Daoy (cell line): ENCODE measurements at regions not wholly inside any gene's neighbourhood (a gene's known extent, or its start where the extent isn't known, plus 50 kb on each side); places are given as distances from the start of the nearest gene placed in this dataset.
"Not testable (repeated sequence)": the region's sequence is repeated elsewhere in the genome, so short reads cannot be mapped to it uniquely, and the experiment has no call there.

Experiments used
- DNase-seq: peaks from one replicate; pipeline ENCODE4 v3.0.0-alpha.2; 2015; ENCODE audit warnings: low read depth

DNA sequence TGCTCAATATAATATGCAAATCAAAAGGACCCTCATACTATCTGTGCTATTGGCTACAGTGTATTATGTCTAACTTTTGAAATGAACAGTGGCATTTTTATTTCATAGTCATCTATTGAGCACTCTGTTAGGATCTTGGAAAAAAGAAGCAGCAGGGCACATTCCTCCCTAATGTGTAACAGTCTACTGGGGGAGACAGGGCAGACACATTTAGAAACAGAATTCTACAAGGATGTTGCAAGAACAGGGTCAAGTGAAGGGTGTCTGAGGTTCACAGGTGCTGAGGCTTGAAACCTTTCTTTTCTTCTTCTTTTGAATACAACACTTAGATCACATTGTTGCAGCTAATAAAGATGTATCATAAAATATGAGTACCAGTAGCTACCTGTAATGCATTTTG, 129.7 kb upstream of the SLC4A4 start:
- no peak for DNase-seq

DNA sequence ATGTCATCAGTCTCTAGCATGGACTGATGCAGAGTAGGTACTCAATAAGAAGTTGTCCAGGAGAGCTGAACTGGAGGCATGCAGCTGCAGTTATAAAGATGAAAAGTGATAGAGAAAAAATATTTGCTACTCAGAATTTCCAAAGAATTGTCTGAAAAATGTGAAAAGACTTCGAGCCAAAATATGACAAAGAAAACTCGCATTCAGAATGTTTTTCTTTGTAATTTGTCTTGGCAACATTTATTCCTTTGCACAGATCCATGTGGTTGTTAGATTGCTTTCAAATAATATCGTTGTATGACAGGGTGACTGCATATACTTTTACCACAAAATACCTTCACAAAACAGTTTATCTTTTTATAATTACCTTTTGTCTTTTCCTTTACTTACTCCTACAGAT, 128.0 kb upstream of the SLC4A4 start:
- no peak for DNase-seq

DNA sequence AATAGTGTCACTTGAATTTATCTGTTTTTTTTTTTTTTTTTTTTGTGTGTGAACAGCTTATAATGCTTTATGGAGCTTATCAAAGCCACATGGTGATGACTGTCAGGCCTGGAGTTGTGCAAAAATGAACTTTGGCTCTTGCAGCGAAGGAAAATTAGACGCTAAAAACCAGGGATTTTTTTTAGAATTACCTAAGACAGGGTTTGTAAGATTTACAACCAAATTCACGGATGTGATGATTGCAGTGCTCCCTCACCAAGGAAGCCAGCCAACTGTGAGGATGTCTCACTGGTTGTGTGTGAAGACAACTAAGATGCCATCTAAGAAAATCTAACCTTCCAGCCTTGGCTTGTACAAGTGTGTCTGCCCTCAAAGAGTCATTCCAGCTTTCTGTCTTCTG, 127.1 kb upstream of the SLC4A4 start:
- DNase-seq = no peak

DNA sequence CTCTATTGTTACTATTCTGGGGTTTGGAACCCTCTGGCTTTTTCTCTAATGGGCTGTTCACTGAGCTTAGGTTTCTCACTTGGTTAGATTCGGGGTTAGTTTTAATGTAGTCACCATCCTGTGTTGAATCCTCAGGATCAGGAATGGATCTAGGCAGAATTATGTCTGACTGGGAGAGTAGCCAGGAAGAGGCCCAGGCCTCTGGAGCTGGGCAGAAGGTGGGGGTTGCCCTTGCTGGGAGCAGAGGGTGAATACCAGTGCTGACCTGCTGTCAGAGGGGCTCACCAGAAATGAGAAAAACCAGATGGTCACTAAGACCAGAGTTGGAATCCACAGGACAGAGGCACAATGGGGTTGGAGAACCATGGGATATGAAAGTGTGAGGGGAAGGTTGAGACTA, 126.6 kb upstream of the SLC4A4 start:
- DNase-seq = no peak

DNA sequence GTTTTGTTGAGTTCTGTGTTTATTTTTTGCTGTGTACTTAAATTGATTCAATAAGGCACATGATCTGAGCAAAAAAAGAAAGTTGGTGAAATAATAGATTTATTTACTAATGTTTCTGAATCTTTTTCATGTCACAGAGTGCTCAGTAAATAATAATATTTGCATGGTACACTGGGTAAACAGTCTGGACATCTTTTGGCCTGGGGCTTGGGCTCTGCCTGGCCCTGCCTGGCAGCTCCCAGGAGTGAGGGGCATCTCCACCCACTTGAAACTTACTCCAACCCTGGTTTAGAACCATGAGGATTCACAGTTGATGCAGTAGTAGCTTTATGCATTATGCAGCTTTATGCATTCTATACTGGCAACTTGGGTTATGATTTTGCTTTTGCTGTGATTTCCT, 124.2 kb upstream of the SLC4A4 start:
- DNase-seq = no peak

DNA sequence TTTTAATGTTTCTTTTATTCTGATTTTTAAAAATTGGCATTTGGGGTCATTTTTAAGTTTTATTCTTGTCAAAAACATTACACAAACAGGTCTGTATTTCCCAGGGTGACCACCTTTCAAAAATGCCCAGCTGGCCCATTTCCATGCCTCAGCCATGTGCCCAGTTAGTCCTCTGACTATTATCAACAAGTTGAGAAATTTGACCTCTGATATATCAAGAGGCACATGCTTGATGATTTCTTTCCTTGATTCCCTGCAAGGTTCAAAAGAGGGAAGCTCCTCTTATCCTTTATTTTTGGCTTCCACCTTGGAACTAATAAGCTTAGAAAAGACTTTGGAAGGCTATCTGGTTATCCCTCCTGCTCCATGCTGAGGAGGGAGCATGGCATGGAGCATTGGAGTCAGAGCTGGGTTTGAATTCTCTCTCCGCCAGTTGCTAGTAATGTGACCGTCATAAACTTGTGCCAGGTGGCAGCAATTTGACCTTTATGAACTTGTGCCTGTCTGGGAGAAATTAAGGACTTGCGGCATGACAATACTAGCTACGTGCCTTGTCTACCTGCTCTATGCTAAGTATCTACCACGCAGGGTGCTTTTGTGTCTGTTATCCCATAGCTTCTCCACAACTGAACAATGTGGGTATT, 122.4 kb upstream of the SLC4A4 start:
- no peak for DNase-seq

DNA sequence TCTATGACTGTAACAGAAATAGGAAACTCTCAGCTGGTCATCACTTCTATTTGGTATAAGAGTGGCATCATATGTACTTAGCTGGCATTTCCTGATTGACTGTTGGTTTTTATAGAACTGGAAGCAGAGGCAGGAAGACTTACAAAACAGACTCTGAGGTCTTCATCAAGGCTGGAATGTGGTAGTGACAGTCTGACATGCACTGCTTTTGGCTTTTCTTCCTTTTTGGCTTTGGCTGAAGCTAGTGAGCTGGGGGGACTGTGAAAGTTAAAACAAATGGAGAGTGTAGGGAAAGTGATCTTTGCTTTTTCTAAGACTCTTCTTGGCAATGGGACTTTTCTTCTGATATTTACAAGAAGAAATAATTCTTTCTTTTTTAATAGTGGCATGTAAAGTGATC, 121.1 kb upstream of the SLC4A4 start:
- DNase-seq = no peak

DNA sequence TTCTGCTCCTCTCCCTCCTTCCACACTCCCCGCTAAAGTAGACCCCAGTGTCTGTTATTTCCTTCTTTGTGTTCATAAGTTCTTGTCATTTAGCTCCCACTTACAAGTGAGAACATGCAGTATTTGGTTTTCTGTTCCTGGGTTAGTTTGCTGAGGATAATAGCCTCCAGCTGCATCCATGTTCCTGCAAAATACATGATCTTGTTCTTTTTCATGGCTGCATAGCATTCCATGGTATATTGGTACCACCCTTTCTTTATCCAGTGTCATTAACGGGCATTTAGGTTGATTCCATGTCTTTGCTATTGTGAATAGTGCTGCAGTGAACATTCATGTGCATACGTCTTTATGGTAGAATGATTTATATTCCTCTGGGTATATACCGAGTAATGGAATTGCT, 118.0 kb upstream of the SLC4A4 start:
- not testable (repeated sequence) for DNase-seq

DNA sequence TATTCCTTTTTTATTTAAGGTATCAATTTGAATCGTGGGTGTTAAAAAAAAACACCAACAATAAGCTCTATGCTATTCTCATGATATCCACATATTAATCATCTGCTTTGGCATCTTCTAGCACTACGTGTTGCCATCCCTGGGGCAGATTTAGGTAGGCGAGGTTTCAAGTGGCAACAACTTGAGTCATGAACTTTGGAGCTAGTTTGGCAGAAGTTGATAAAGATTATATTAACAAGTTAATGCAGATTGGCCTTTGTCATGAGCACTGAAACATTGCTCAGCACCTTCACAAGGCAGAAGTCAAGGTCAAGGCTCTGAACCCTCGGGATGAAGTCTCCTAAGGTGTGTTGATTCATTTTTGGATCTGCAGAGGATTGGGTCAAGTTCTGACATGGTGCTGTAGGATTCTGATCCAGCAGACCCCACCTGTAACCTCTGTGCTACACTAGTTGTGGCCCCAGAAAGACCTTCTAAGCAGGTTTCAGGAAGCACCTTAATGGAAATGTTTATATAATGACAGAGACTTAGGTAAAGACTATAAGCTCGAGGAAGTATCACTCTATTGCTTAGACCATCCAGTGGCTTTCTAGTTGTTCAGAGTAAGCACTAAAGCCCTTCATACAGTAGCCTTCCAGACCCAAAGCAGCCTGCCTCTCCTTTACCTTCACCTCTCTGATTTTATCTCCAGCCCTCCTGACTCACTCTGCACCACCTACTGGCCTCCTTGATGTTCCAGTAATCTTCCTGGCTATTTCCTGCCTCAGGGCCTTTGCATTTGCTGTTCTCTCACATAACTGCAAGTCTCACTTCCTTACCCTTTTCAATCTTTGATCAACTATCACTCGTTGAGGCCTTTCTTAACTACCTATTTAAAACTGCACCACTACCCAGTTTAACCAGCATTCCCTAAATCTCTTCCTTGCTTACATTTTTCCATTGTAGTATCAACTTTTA, 117.0 kb upstream of the SLC4A4 start:
- DNase-seq = no peak

DNA sequence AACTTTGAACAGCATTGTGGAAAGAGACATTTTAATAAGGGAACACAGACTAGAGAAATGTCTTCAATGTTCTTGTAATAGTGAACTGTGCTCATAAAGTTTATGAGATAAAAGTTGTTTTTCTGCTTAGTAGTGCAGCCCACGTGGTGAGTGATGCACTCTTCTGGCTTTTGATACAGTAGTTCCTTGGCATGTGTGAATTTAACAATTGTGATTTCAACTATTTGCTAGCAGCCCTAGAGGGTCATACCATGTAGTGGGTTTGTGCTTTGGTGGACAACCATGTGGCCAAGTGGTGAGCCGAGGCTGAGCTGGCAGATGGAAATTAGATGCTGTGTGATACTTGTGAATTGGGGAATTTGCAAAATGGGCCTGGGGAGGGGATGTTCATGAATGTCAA, 116.2 kb upstream of the SLC4A4 start:
- DNase-seq = no peak

DNA sequence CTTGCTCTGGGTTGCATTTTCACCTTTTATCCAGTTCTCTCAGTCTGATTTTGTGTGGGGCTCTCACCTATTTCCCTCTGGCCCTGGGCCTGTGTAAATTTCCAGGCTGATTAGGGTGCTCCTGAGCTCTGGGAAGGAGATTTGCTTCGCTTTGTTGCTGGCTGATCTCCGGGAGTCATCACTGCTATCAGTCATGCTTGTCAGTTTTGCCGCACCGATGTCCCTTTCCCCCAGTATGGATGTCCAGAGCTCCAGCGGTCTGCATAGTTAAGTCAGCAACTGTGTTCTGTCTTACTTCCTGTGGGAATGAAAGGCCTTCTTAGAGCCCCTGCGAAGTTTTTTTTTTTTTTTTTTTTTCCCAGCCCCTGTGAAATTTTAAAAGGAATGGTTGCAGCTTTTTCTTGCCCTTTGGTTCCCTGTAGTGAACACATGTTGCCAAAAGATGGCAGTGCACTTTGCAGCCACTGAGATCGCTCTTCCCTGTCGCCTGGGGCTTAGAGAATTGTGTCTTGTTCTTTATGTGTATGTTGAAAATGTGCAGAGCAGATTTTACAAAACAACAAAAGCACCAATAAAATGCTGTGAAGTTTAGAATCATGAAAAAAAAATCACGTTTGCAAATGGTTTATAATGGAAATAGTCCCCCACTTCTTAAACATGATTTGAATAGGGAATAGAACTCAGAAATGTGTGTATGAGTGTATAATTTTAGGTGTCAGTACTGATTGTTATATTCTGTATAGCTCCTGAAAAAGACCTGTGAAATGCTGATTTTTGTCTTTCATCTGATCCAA, 109.1 kb upstream of the SLC4A4 start:
- DNase-seq = no peak

DNA sequence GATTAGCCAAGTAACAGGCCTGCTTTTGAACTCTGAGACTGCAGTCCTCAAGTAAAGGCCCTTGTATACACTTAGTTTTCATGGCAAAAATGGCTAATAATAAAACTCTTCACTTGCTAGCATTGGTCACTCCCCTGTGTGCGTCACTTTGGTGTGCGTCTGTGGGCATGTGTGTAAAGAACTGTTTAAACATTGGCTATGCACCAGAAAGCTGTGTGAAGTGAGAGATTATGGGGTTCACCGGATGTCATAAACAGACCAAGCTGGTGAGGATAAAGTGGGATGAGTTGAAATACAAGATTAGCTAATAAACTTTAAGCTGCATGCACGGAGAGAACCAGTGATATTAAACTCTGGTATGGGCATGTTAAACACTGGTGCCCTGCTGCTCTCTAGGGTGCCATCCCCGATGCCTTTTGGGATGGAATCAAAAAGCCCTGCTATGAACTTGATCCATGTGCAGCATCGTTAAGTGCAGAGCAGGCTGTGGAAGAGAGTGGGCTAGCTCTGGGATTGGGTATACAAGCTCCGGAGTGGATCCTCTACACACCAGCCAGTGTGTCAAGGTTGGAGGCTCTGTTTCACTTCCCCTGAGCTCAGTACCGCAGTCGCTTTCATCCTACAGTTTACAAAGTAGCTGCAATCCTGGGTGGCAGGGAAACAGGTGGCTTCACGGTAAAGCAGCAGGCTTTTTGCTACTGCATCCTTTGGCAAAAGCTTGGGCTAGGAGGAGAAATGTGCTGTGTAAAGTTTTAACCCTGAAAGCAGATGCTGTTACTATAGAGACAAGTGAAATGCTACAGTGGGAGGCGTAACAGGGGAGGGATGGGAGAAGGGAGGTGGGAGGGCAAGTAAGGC, 108.3 kb upstream of the SLC4A4 start:
- no peak for DNase-seq

DNA sequence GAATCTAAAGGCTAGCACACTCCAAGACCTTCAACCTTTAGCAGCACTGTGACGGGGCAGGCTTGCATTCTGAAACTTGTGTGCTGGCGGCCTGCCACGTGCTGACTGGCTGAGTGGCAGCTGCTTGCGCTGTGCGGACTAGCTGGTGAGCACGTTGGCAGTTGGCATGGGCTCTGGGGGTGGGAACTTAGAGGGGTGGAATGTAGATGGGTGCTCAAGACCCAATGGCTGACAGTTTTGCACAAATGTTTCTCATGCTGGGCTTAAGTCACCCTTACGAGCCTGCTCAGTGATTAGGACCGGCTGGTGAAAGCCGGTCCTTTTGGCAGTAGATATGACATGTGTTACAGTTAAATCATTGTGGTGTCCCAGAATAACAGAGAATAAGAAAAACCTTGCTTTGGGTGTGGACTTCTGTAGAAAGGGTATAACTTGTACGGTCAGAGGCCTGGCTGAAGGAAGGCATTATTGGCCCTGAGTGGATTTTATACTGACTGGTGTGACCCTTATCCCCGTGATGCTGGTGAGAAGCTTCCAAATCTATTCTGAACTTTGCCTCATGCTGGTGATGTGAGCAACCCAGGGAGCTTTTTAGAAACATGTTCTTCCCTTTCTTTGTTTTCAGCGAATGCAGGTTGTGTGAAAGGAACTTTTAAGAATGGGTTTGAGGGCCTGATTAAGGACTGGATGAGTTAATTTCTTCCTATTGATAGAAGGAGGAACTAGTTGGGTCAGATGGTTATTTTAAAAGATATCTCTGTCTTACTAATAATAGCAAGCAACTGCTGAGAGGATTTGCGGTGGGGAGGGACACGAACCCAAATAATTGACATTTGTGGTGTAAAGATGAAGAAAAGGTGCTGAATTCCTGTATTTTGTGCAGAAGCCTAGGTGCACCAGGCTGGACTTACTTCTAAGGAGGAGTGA, 107.4 kb upstream of the SLC4A4 start:
- DNase-seq = no peak

DNA sequence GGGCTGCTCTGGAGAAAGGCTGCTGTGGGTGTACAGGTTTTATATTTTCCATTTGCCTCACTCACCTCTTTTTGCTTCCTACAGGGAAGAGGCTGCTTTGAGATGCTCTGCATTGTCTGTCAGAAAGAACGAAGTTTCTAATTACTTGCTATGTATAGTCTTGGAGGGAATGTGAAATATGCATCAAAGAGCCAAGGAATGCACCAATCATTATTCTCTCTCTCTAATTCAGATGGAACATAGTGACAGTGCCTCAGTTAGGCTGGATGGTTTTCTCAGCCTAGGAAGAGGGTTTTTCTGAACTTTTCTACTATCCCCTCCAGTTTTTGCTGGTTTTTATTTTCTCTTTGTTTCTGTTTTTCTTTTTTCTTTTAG, 106.8 kb upstream of the SLC4A4 start:
- no peak for DNase-seq

DNA sequence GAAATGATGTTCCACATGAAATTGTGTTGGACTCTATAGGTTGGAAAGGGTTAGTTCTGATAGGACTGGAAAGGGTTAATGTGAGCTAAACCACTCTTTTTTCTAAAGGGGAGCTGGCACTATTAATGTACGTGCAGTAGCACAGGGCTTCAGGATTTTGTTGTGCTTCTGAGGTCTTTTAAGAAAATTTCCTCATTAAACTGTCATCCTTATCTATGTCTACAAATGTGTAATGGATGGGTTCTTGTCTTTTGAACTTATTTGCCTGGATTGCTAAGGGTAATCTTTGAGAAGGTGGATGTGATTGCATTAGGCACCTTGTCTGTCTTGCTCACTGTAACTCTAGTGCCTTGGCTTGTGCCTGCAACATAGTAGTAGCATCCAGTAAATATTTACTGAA, 106.0 kb upstream of the SLC4A4 start:
- no peak for DNase-seq

DNA sequence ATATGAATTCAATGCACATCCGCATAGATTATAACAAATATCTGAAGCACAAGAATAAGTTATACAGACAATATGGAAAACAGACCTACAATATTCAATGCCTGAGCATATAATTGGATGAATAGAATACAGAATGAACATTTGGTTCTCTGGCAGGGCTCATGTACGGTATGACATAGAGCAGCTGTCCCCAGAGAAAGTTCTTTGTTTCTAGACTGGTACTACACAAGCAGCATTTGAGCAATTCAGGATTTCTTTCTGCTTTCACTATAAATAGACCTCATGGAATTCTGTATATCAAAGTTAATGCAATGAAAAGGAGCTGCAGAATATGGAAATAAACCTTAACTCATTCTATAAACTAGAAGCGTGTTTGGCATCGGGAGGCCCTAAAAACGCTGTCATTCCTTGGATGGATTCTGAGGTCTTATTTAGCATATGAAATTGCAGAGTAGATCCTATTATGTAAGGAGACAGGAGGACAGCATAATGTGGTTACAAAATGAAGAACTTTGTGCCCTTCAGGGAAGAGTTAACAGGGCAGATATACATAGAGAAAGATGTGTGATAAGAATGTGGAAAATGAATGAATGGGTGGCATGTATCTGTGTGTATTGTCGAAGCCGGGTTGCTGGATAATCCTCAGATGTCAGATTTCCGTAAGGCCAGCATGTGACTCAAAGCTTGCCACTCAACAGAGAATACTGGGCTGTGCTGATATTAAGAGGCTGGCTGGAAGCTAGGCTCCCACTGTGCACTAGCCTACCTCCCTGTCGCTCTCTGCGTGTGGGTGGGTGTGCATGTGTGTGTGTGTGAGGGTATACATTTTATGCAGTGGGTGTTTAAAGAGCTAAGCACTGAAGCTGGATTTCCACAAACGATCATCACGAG, 103.3 kb upstream of the SLC4A4 start:
- no peak for DNase-seq

DNA sequence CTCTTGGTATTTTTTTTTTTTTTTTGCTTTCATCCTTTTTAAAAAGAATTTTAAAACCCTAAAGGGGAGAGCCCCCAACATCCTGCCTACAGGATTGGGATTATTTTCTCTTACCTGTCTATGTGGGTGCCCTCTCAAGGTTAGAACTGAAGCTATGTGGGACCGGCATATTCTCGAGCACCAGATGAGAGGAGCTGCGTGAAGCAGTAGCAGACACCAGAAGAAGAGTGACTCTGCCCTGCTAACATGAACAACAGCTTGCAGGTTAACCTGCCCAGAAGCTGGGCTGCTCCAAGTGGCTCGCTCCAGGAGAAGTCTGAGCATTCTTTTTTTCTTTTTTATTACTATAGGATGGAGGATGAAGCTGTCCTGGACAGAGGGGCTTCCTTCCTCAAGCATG, 102.6 kb upstream of the SLC4A4 start:
- DNase-seq = no peak

DNA sequence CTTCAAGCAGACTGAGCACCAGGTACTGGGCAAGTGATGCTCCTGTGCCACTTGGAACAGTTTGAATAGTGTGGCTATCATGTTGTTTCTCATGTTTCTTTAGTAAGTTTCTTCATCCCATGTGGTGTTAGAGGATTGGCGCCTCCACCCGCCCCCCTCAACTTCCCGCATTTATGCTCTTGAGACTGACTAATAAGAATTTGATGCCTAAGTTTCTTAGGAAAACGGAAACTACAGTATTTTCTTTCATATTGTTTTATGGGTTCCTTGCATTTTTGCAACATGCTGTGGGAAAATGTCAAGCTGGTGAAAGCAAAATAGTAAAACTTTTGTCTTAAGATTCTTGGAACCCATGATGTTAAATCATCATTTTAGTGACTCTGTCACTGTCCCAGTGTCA, 101.2 kb upstream of the SLC4A4 start:
- no peak for DNase-seq

DNA sequence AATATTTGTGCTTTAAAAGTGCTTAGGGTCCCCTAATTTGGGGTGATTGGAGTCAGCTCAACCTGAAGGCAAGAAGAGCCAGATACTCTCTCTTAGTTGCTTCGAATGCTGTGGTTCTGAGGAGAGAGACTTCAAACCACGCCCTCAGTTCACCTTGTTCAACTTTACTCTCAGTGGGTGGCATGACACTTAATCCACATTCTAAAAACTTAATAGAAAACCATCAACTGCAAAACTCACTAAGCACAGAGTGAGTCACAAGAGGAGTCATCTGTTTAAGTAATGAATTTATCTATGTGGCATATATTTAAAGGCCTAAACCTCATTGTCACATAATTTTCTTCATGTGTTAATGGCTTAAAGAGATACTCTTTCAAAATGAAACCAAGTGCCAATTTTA, 99.5 kb upstream of the SLC4A4 start:
- DNase-seq = peak; percentile 36

DNA sequence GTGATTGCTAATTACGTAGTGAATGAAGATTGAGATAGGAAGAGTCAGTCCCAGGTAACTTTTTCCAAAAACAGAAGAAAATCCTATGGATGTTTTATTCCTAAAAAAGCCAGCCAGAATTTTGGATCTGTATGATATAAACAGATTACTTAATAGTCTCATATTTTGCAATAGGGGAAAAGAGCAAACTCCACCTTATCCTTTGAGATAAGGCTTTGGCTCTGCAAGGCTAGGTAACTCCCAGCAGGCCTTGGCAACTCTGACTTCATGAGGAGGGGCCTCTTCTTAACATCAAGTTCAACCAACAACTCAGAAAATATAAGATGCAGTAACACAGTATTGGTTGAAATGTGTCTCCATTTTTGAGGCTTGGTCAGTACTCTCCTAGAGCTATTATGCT, 98.7 kb upstream of the SLC4A4 start:
- no peak for DNase-seq
